Vagina (tissue), 2 donors: ENCODE measurements at regions not wholly inside any gene's neighbourhood (a gene's known extent, or its start where the extent isn't known, plus 50 kb on each side); places are given as distances from the start of the nearest gene placed in this dataset.

ENCODE experiments used
- POLR2A ChIP-seq, 2 donors: fragments of 450-650 bp; IDR thresholded peaks; one replicate each; pipeline ENCODE4 v1.6.1; 2017; ENCODE audit warnings: antibody characterized with exemption in 2 of 2, mild to moderate bottlenecking in 2 of 2, moderate library complexity in 2 of 2
- POLR2AphosphoS5 ChIP-seq, 2 donors: sonication (generic); formaldehyde crosslinking; IDR thresholded peaks; one replicate each; pipeline ENCODE4 v1.9.0; 2017; ENCODE audit warnings: antibody characterized with exemption in 2 of 2, mild to moderate bottlenecking in 2 of 2, low read depth in 1 of 2; ENCODE audit not compliant: insufficient read depth in 1 of 2
- TF ChIP-seq, protein P1 (sequence below), 3 experiments: fragments of 450-650 bp in 2 of 3; fragments of 200-600 bp in 1 of 3; sonication (generic) in 1 of 3; IDR thresholded peaks; one replicate each; pipeline ENCODE4 v1.5.1; 2017 to 2019; ENCODE audit warnings: antibody characterized with exemption in 3 of 3, mild to moderate bottlenecking in 2 of 3, moderate library complexity in 2 of 3

DNA sequence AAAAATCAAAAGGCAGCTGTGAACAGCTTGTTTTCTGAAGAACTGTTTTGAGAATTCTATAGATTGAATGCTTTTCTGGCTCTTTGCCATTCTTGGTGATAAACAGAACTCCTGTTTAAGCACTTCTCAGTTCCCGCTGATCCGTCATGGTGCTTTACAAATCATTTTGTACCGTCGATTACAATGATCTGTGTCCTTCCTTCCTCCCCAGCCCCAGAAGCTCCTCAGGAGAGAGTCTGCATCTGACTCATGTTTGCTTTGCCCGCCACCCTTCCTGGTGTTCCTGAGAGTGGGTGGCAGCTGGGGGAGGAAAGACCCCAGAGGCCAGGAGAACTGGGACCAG is 538.6 kb upstream of the MARCKS start:
- TF ChIP-seq, protein P1, sequence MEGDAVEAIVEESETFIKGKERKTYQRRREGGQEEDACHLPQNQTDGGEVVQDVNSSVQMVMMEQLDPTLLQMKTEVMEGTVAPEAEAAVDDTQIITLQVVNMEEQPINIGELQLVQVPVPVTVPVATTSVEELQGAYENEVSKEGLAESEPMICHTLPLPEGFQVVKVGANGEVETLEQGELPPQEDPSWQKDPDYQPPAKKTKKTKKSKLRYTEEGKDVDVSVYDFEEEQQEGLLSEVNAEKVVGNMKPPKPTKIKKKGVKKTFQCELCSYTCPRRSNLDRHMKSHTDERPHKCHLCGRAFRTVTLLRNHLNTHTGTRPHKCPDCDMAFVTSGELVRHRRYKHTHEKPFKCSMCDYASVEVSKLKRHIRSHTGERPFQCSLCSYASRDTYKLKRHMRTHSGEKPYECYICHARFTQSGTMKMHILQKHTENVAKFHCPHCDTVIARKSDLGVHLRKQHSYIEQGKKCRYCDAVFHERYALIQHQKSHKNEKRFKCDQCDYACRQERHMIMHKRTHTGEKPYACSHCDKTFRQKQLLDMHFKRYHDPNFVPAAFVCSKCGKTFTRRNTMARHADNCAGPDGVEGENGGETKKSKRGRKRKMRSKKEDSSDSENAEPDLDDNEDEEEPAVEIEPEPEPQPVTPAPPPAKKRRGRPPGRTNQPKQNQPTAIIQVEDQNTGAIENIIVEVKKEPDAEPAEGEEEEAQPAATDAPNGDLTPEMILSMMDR (IDR thresholded peaks at IDR 0.05): no peak
- TF ChIP-seq POLR2A (IDR thresholded peaks at IDR 0.05) (no peak), POLR2AphosphoS5 (IDR thresholded peaks at IDR 0.05; ENCODE audit: insufficient read depth in 1 of 2, low read depth in 1 of 2) (no peak)
